PC-9 (cell line): ENCODE measurements at regions not wholly inside any gene's neighbourhood (a gene's known extent, or its start where the extent isn't known, plus 50 kb on each side); places are given as distances from the start of the nearest gene placed in this dataset.

Experiments
- CTCF ChIP-seq: fragments of 200-600 bp; sonication (generic); conservative IDR thresholded peaks from 2 replicates; pipeline ENCODE4 v1.6.1; 2017; ENCODE audit warnings: mixed run types, antibody characterized with exemption, mild to moderate bottlenecking, moderate library complexity
- EZH2 ChIP-seq: fragments of 200-600 bp; sonication (generic); IDR thresholded peaks from 2 replicates; pipeline ENCODE4 v1.8.0; 2017; ENCODE audit warnings: antibody characterized with exemption, low read depth

- no peak for TF ChIP-seq EZH2
- TF ChIP-seq CTCF: no peak
Measured at GRCh38 chr11:11779975-11780374, 61.8 kb upstream of the USP47 start.
